ENCODE measurements at regions not wholly inside any gene's neighbourhood (a gene's known extent, or its start where the extent isn't known, plus 50 kb on each side); places are given as distances from the start of the nearest gene placed in this dataset.

- TF ChIP-seq, protein P1, sequence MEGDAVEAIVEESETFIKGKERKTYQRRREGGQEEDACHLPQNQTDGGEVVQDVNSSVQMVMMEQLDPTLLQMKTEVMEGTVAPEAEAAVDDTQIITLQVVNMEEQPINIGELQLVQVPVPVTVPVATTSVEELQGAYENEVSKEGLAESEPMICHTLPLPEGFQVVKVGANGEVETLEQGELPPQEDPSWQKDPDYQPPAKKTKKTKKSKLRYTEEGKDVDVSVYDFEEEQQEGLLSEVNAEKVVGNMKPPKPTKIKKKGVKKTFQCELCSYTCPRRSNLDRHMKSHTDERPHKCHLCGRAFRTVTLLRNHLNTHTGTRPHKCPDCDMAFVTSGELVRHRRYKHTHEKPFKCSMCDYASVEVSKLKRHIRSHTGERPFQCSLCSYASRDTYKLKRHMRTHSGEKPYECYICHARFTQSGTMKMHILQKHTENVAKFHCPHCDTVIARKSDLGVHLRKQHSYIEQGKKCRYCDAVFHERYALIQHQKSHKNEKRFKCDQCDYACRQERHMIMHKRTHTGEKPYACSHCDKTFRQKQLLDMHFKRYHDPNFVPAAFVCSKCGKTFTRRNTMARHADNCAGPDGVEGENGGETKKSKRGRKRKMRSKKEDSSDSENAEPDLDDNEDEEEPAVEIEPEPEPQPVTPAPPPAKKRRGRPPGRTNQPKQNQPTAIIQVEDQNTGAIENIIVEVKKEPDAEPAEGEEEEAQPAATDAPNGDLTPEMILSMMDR (IDR thresholded peaks at IDR 0.05): no peak
- TF ChIP-seq POLR2AphosphoS5 (IDR thresholded peaks at IDR 0.05): no peak
- no peak for TF ChIP-seq POLR2A (IDR thresholded peaks at IDR 0.05)
- no peak for TF ChIP-seq EP300 (IDR thresholded peaks at IDR 0.05)
Measured at GRCh38 chr5:3654515-3654914, 58.9 kb downstream of the IRX1 start.
